Femur (tissue), 1 donor: ENCODE measurements at regions not wholly inside any gene's neighbourhood (a gene's known extent, or its start where the extent isn't known, plus 50 kb on each side); places are given as distances from the start of the nearest gene placed in this dataset.

ENCODE experiments used
- DNase-seq: peaks from one replicate; pipeline ENCODE4 v3.0.0-alpha.2; 2017

DNA sequence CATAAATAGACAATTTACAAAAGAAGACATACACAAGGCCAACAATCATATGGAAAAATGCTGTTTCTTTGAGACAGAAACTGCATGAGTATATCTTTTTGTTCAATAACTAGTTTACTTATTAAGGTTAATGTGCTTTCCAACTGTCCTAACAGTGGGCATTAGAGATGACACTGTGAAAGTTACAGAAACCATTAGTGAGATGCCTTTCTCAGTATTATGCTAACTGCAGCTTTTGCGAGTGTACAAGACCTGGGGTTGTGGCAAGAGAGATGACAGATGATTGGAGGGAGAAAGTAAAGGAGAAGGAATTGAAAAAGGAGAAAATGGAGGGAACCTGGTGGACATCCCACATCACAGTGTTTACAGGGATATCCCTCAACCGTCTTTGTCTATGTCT lies 640.5 kb downstream of the ZPLD1 start:
- DNase-seq = no peak

DNA sequence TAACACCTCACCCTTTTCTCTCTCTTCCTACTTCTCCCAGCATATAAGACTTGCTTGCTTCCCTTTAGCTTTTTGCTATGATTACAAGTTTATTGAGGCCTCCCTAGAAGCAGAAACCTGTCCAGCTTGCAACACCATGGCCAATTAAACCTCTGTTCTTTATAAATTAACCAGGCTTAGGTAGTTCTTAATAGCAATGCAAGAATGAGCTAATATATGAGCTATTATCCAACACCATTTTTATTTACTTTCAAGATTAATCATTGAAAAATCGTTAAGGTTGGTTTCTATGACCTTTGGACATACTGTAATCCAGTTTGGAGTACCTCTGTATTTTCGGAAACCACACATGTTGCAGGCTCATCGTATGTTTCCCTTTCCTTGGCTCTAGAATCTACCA lies 643.1 kb downstream of the ZPLD1 start:
- no peak for DNase-seq

DNA sequence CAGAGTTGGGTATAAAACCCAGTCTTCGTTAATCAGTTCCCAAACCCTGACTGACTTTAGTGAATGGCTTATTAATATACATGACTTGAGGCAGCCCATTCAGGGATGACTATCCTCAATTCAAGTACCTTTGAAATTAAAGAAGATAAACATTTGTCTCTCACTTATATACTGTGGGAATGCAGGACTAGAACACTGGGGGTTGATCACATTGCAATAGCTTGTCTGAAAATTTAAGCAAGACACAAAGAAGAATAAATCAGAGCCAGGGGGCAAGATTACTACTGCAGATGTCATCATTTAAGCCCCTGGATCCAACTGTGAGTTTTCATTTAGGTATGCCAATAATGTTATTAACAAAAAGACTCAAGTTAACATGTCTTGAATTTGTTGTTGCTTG lies 647.7 kb downstream of the ZPLD1 start:
- DNase-seq = no peak

DNA sequence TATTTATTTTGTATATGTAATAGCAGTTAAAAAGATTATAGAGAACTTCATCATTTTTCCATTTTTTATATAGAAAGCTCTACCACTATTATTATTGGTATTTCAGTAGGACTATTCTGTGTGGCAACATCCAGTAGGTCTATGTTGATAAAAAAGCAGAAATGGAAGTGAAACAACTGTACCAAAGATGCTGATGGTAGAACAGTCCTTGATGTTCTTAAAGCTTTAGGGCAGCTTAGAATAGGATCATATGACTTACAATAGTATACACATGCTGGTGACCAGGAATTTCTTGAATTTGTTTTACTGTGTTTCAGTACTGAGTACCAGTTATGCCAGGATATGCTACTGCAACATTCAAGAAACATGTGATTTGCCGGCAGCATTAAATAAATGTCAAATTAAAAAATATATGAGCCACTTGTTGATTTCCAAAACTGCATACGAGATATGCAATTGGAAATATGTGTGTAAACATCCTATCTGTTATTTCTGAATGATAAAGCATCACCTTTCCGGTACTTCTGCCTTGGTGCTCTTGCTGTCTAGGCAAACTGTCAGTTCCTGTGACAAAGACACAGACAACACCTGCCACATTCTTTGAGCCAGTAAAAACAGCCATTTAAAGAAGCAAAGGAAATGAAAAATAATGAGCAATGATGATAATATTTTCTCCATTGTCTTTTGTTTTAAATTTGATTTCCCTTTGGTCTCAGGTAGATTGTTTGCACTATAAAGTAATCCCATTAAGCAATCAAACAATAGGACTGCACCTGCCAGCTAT lies 649.2 kb downstream of the ZPLD1 start:
- DNase-seq = no peak

DNA sequence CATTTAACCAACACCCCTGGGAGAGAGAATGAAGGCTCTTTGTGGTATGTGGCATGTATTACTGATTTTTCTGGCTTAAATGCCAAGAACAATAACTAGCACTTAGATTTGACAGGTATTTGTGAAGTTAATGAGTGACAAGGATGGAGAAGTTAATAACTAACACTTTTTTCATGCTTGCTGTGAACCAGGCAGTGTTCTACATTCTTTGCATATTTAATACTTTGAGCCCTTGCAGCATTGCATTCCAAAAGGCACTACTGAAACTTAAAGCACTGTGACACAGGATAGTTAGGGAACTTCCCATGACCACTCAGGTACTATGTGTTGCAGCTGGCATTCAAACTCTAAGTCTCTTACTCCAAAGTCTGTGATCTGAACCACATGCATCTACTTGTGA lies 650.6 kb downstream of the ZPLD1 start:
- DNase-seq = no peak

- no peak for DNase-seq
Measured at GRCh38 chr3:103089758-103090157, 654.9 kb downstream of the ZPLD1 start.

GRCh38 chr3:103105206-103105605 lies 670.4 kb downstream of the ZPLD1 start:
- no peak for DNase-seq

DNA sequence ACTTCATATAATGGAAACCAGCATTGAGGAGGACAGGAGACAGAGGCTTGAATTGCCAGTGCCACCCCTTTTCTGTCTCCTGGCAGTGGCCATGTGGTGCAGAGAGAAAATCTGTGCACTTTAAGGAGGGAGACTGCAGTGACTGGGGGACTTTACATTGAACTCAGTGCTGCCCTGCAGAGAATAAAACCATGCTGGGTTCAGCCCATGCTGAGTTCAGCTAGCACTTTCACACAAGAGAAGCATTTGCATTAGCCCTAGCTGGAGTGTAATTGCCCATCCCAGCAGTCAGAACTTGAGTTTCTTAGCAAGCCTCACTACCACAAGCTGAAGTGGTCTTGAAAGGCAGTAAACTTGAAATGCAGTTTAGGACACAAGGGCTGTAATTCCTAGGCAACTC lies 677.5 kb downstream of the ZPLD1 start:
- DNase-seq = no peak

DNA sequence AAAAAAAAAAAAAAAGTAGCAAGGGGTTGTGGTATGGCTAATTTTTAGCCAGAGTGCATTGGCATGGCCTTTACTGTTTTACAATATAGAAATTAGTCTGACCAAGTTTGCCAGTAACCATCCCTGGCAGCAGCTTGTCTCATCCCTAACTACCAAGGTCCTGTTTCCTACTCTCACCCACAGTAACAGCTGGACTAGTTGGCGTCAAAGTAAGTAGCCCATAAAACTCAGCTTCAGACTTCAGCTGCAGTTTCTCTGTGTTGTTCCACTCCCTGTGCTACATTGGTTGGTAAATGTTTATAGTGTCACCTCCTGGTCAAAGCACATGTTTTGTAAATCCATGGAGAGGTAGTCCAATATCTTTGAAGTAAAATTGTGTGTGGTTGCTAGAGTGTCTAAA lies 691.3 kb downstream of the ZPLD1 start:
- no peak for DNase-seq

- DNase-seq = no peak
Measured at GRCh38 chr3:103127098-103127630, 692.3 kb downstream of the ZPLD1 start.

- DNase-seq = no peak
Measured at GRCh38 chr3:103127737-103128136, 692.9 kb downstream of the ZPLD1 start.

GRCh38 chr3:103134023-103134724 lies 699.4 kb downstream of the ZPLD1 start:
- DNase-seq = no peak

DNA sequence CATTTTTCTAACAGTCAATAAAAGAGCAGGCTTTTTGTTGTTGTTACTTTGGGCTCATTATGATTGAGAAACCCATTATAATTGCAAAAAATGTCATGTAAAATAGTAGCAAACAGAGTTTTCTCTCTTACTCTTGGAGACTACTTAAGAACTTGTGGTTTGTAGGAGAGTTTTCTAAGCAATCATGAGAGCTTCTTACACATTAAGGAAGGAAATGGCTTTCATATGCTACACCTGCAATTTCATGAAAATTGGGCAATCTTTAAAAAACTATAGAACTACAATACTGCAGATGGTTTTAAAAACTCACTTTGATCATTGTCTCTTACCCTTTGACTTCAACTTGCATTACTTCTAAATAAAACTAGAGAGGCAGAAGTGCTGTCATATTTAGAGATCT lies 701.8 kb downstream of the ZPLD1 start:
- no peak for DNase-seq

GRCh38 chr3:103137830-103138229 lies 703.0 kb downstream of the ZPLD1 start:
- DNase-seq = no peak

DNA sequence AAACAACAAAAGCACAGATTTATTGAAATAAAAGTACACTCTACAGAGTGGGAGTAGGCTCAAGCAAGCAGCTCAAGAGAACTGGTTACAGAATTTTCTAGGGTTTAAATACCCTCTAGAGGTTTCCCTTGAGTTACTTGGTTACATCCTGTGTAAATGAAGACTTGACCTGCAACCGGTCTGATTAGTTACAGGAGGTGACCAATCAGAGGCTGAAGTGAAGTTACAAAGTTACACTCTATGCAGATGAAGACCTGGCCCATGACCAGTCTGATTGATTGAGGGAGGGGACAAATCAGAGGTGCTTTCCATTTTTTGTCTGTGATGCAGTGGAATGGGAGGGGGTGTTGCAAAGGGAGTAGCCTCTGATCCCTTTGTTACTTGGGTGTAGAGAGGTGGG lies 723.4 kb downstream of the ZPLD1 start:
- no peak for DNase-seq

GRCh38 chr3:103166890-103167289 lies 732.1 kb downstream of the ZPLD1 start:
- DNase-seq = no peak

DNA sequence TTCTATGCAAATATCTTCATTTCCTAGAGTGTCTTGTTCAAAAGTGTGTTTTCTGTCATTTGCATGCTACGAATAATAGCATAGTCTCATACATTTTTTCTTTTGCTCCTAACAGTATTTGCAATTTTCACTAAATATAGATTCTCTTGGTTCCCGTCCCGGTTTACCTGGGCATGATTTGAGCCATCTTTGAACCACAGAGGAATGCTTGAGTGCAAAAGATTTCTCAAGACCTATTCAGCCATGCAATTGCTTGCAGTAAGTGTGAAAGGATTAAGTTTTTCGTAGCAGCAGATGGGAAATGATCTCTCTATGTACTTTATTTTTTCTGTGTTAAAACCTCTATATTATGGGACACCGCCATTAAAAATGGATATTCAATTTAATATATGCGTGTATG lies 733.0 kb downstream of the ZPLD1 start:
- DNase-seq = no peak

- DNase-seq = no peak
Measured at GRCh38 chr3:103169289-103169688, 734.5 kb downstream of the ZPLD1 start.

- no peak for DNase-seq
Measured at GRCh38 chr3:103170651-103171050, 735.8 kb downstream of the ZPLD1 start.

DNA sequence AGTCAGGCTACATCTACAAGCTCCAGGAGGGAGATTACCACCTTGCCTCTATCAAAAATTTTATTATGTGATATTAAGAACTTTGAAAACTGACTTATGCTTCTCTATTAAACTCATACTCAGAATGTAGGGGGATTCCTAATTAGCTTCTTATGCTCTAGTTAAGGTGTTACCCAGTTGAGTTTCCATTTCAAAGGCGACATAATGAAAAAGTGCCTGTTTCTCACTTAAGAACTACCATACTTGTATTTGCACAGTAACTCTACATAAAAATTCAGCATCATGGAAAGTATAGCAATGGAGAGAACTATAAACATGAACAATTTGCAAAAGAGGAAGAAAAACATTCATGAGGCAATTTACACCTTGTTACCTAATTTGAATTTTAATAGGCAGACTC lies 739.1 kb downstream of the ZPLD1 start:
- DNase-seq = no peak

DNA sequence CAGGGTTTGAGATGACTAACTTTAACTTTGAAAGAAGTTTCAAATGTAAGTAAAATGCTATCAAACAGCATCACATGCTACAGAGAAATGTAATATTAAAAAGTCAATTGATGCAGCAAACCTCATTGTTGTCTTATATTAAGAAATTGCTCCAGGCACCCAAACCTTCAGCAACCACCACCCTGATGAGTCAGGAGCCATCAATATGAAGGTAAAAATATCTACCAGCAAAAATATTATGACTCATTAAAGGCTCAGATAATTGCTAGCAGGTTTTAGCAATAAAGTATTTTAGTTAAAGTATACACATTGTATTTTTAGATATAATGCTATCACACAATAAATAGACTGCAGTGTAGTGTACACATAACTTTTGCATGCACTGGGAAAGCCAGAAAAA lies 746.3 kb downstream of the ZPLD1 start:
- DNase-seq = no peak

GRCh38 chr3:103184772-103185171 lies 750.0 kb downstream of the ZPLD1 start:
- DNase-seq = no peak

DNA sequence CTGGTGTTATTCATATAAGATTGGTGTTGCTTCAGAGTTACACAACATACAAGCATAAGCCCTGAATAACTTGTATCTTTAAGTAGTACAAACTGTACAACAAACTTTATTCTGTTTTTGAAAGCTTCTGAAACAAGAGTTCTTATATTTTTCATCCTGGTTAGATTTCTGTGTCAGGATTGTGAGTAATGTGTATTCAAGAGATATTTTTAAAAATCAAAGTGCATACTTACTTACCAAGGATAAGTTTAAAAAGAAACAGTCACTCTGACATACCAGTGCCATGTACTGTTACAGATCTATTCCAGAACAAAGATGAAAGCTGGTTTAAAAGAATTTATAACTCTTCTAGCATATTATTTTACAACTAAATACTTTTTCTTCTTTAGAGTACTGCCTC lies 755.1 kb downstream of the ZPLD1 start:
- no peak for DNase-seq

GRCh38 chr3:103195216-103195615 lies 760.4 kb downstream of the ZPLD1 start:
- DNase-seq = no peak
